ENCODE measurements at regions not wholly inside any gene's neighbourhood (a gene's known extent, or its start where the extent isn't known, plus 50 kb on each side); places are given as distances from the start of the nearest gene placed in this dataset.

- Mint-ChIP-seq H3K4me1 (no peaks in the 10 kb centered on the region), H3K4me3 (no peak overlapping the region), H3K36me3 (ENCODE audit: low read depth) (no peaks in the 10 kb centered on the region)
Measured at GRCh38 chr6:21970569-21971300, 326.1 kb downstream of the PRL start.

GRCh38 chr6:21971541-21971940, 325.3 kb downstream of the PRL start:
- Mint-ChIP-seq H3K9me3 (no peaks in the 10 kb centered on the region), H3K4me1 (no peaks in the 10 kb centered on the region), H3K27me3 (peaks cover 3% of the 10 kb centered on the region), H3K36me3 (ENCODE audit: low read depth) (no peaks in the 10 kb centered on the region), H3K4me3 (no peak overlapping the region), H3K27ac (no peak overlapping the region)
- no peak for ATAC-seq (replicated peaks)

More at GRCh38 chr6:21970569-21971300, 326.1 kb downstream of the PRL start:
- Mint-ChIP-seq H3K27me3 (peaks cover 3% of the 10 kb centered on the region), H3K9me3 (no peaks in the 10 kb centered on the region), H3K27ac (no peak overlapping the region)
- ATAC-seq (replicated peaks): no peak

GRCh38 chr6:21972516-21972915, 324.3 kb downstream of the PRL start:
- H3K27ac Mint-ChIP-seq: no peak overlapping the region
- no peaks in the 10 kb centered on the region for H3K9me3 Mint-ChIP-seq
- H3K4me3 Mint-ChIP-seq: no peak overlapping the region
- no peaks in the 10 kb centered on the region for H3K4me1 Mint-ChIP-seq
- peaks cover 3% of the 10 kb centered on the region for H3K27me3 Mint-ChIP-seq
- ATAC-seq (replicated peaks): no peak
- no peaks in the 10 kb centered on the region for H3K36me3 Mint-ChIP-seq (ENCODE audit: low read depth)

GRCh38 chr6:21977346-21977745, 319.5 kb downstream of the PRL start:
- Mint-ChIP-seq H3K27ac (no peak overlapping the region), H3K4me3 (no peak overlapping the region), H3K27me3 (peaks cover 6% of the 10 kb centered on the region), H3K4me1 (no peaks in the 10 kb centered on the region), H3K9me3 (no peaks in the 10 kb centered on the region), H3K36me3 (ENCODE audit: low read depth) (no peaks in the 10 kb centered on the region)
- no peak for ATAC-seq (replicated peaks)

GRCh38 chr6:21981235-21981833, 315.5 kb downstream of the PRL start:
- no peak overlapping the region for H3K27ac Mint-ChIP-seq
- no peak overlapping the region for H3K4me3 Mint-ChIP-seq
- no peak for ATAC-seq (replicated peaks)
- no peaks in the 10 kb centered on the region for H3K9me3 Mint-ChIP-seq
- H3K36me3 Mint-ChIP-seq (ENCODE audit: low read depth): no peaks in the 10 kb centered on the region
- H3K4me1 Mint-ChIP-seq: no peaks in the 10 kb centered on the region
- H3K27me3 Mint-ChIP-seq: peaks cover 3% of the 10 kb centered on the region

- no peaks in the 10 kb centered on the region for H3K9me3 Mint-ChIP-seq
- H3K36me3 Mint-ChIP-seq (ENCODE audit: low read depth): no peaks in the 10 kb centered on the region
- no peak overlapping the region for H3K27ac Mint-ChIP-seq
- no peak overlapping the region for H3K4me3 Mint-ChIP-seq
- no peak for ATAC-seq (replicated peaks)
- H3K4me1 Mint-ChIP-seq: peaks cover 8% of the 10 kb centered on the region
- H3K27me3 Mint-ChIP-seq: peaks cover 7% of the 10 kb centered on the region
Measured at GRCh38 chr6:21984135-21984534, 312.7 kb downstream of the PRL start.

GRCh38 chr6:21984561-21984960, 312.3 kb downstream of the PRL start:
- Mint-ChIP-seq H3K27ac (no peak overlapping the region), H3K36me3 (ENCODE audit: low read depth) (no peaks in the 10 kb centered on the region), H3K9me3 (no peaks in the 10 kb centered on the region), H3K4me3 (no peak overlapping the region), H3K4me1 (peaks cover 8% of the 10 kb centered on the region), H3K27me3 (peaks cover 7% of the 10 kb centered on the region)
- no peak for ATAC-seq (replicated peaks)

GRCh38 chr6:21985904-21986303, 310.9 kb downstream of the PRL start:
- Mint-ChIP-seq H3K36me3 (ENCODE audit: low read depth) (no peaks in the 10 kb centered on the region), H3K4me1 (peaks cover 8% of the 10 kb centered on the region), H3K4me3 (no peak overlapping the region), H3K27ac (no peak overlapping the region), H3K9me3 (no peaks in the 10 kb centered on the region), H3K27me3 (peaks cover 5% of the 10 kb centered on the region)
- no peak for ATAC-seq (replicated peaks)

- no peaks in the 10 kb centered on the region for H3K9me3 Mint-ChIP-seq
- no peaks in the 10 kb centered on the region for H3K36me3 Mint-ChIP-seq (ENCODE audit: low read depth)
- H3K27me3 Mint-ChIP-seq: peaks cover 4% of the 10 kb centered on the region
- H3K27ac Mint-ChIP-seq: no peak overlapping the region
- H3K4me3 Mint-ChIP-seq: no peak overlapping the region
- peaks cover 8% of the 10 kb centered on the region for H3K4me1 Mint-ChIP-seq
- ATAC-seq (replicated peaks): no peak
Measured at GRCh38 chr6:21986703-21987102, 310.1 kb downstream of the PRL start.

GRCh38 chr6:21987501-21987957, 309.3 kb downstream of the PRL start:
- Mint-ChIP-seq H3K36me3 (ENCODE audit: low read depth) (no peaks in the 10 kb centered on the region), H3K27me3 (peaks cover 7% of the 10 kb centered on the region), H3K27ac (no peak overlapping the region), H3K9me3 (no peaks in the 10 kb centered on the region), H3K4me3 (no peak overlapping the region), H3K4me1 (peaks cover 8% of the 10 kb centered on the region)
- ATAC-seq (replicated peaks): no peak

- Mint-ChIP-seq H3K27me3 (peaks cover 19% of the 10 kb centered on the region), H3K4me1 (peaks cover 8% of the 10 kb centered on the region), H3K27ac (no peak overlapping the region), H3K36me3 (ENCODE audit: low read depth) (no peaks in the 10 kb centered on the region), H3K9me3 (no peaks in the 10 kb centered on the region), H3K4me3 (no peak overlapping the region)
- ATAC-seq (replicated peaks): no peak
Measured at GRCh38 chr6:21990577-21990976, 306.3 kb downstream of the PRL start.

- Mint-ChIP-seq H3K36me3 (ENCODE audit: low read depth) (no peaks in the 10 kb centered on the region), H3K9me3 (no peaks in the 10 kb centered on the region), H3K27ac (no peak overlapping the region), H3K4me1 (peaks cover 3% of the 10 kb centered on the region), H3K27me3 (peaks cover 14% of the 10 kb centered on the region), H3K4me3 (no peak overlapping the region)
- ATAC-seq (replicated peaks): no peak
Measured at GRCh38 chr6:21992178-21992967, 304.5 kb downstream of the PRL start.

- ATAC-seq (replicated peaks): no peak
- H3K4me1 Mint-ChIP-seq: no peaks in the 10 kb centered on the region
- H3K27me3 Mint-ChIP-seq: peaks cover 14% of the 10 kb centered on the region
- H3K27ac Mint-ChIP-seq: no peak overlapping the region
- no peak overlapping the region for H3K4me3 Mint-ChIP-seq
- H3K9me3 Mint-ChIP-seq: no peaks in the 10 kb centered on the region
- H3K36me3 Mint-ChIP-seq (ENCODE audit: low read depth): no peaks in the 10 kb centered on the region
Measured at GRCh38 chr6:21993841-21994240, 303.0 kb downstream of the PRL start.

- no peaks in the 10 kb centered on the region for H3K9me3 Mint-ChIP-seq
- H3K27ac Mint-ChIP-seq: no peak overlapping the region
- H3K4me3 Mint-ChIP-seq: no peak overlapping the region
- no peak for ATAC-seq (replicated peaks)
- H3K36me3 Mint-ChIP-seq (ENCODE audit: low read depth): no peaks in the 10 kb centered on the region
- no peaks in the 10 kb centered on the region for H3K4me1 Mint-ChIP-seq
- H3K27me3 Mint-ChIP-seq: peaks cover 14% of the 10 kb centered on the region
Measured at GRCh38 chr6:21994821-21995220, 302.0 kb downstream of the PRL start.

- Mint-ChIP-seq H3K27me3 (peaks cover 14% of the 10 kb centered on the region), H3K4me3 (no peak overlapping the region), H3K4me1 (no peaks in the 10 kb centered on the region), H3K36me3 (ENCODE audit: low read depth) (no peaks in the 10 kb centered on the region), H3K27ac (no peak overlapping the region), H3K9me3 (no peaks in the 10 kb centered on the region)
- no peak for ATAC-seq (replicated peaks)
Measured at GRCh38 chr6:21995318-21995717, 301.5 kb downstream of the PRL start.
